ENCODE measurements at regions not wholly inside any gene's neighbourhood (a gene's known extent, or its start where the extent isn't known, plus 50 kb on each side); places are given as distances from the start of the nearest gene placed in this dataset.
"Not testable (repeated sequence)": the region's sequence is repeated elsewhere in the genome, so short reads cannot be mapped to it uniquely, and the experiment has no call there.

- TF ChIP-seq RAD21 (conservative IDR thresholded peaks at IDR 0.05); CTCF (IDR thresholded peaks at IDR 0.05; ENCODE audit: poor library complexity, severe bottlenecking): not testable (repeated sequence)
Observed at GRCh38 chr12:61294011-61294410, 966.2 kb upstream of the USP15 start.

All from neural cell (in vitro differentiated cells).